ENCODE measurements at regions not wholly inside any gene's neighbourhood (a gene's known extent, or its start where the extent isn't known, plus 50 kb on each side); places are given as distances from the start of the nearest gene placed in this dataset.

- TF ChIP-seq POLR2A (IDR thresholded peaks at IDR 0.05): no peak
- TF ChIP-seq CTCF (IDR thresholded peaks at IDR 0.05): no peak
- no peak for TF ChIP-seq EP300 (IDR thresholded peaks at IDR 0.05)
Observed at GRCh38 chr10:128518000-128518399, 391.8 kb upstream of the MKI67 start.

Measured in ovary (tissue), 3 donors.